Iris pigment epithelial cell (primary cell): ENCODE measurements at regions not wholly inside any gene's neighbourhood (a gene's known extent, or its start where the extent isn't known, plus 50 kb on each side); places are given as distances from the start of the nearest gene placed in this dataset.

Experiments used
- DNase-seq: peaks from one replicate; pipeline ENCODE4 v3.0.0-alpha.2; 2011; ENCODE audit warnings: low read depth

- no peak for DNase-seq
Measured at GRCh38 chr13:78334059-78334458, 269.3 kb downstream of the POU4F1 start.

GRCh38 chr13:78326633-78327032 is 276.7 kb downstream of the POU4F1 start:
- peak; percentile 14 for DNase-seq

- DNase-seq = no peak
Measured at GRCh38 chr13:78325585-78325984, 277.8 kb downstream of the POU4F1 start.

GRCh38 chr13:78323848-78324247 is 279.5 kb downstream of the POU4F1 start:
- peak; percentile 23 for DNase-seq

GRCh38 chr13:78323040-78323439 is 280.3 kb downstream of the POU4F1 start:
- peak; percentile 6 for DNase-seq

GRCh38 chr13:78319101-78319627 is 284.2 kb downstream of the POU4F1 start:
- no peak for DNase-seq

- no peak for DNase-seq
Measured at GRCh38 chr13:78317030-78317429, 286.3 kb downstream of the POU4F1 start.

- DNase-seq = no peak
Measured at GRCh38 chr13:78309497-78310180, 293.7 kb downstream of the POU4F1 start.

- no peak for DNase-seq
Measured at GRCh38 chr13:78306519-78307206, 296.7 kb downstream of the POU4F1 start.

- no peak for DNase-seq
Measured at GRCh38 chr13:78305171-78305570, 298.2 kb downstream of the POU4F1 start.

GRCh38 chr13:78299832-78300623 is 303.3 kb downstream of the POU4F1 start:
- no peak for DNase-seq

- peak; percentile 5 for DNase-seq
Measured at GRCh38 chr13:78298657-78299056, 304.7 kb downstream of the POU4F1 start.

GRCh38 chr13:78286748-78287147 is 316.6 kb downstream of the POU4F1 start:
- DNase-seq = no peak

- DNase-seq = no peak
Measured at GRCh38 chr13:78265098-78265497, 338.3 kb downstream of the POU4F1 start.

GRCh38 chr13:78258304-78258703 is 339.7 kb upstream of the EDNRB start:
- DNase-seq = no peak

GRCh38 chr13:78256484-78256883 is 337.9 kb upstream of the EDNRB start:
- DNase-seq = no peak

GRCh38 chr13:78254113-78254512 is 335.5 kb upstream of the EDNRB start:
- DNase-seq = no peak

- DNase-seq = no peak
Measured at GRCh38 chr13:78247362-78247761, 328.7 kb upstream of the EDNRB start.

- peak; percentile 33 for DNase-seq
Measured at GRCh38 chr13:78241278-78241919, 322.8 kb upstream of the EDNRB start.

GRCh38 chr13:78239714-78240113 is 321.1 kb upstream of the EDNRB start:
- DNase-seq = no peak

- no peak for DNase-seq
Measured at GRCh38 chr13:78238911-78239310, 320.3 kb upstream of the EDNRB start.

- DNase-seq = no peak
Measured at GRCh38 chr13:78228940-78229339, 310.3 kb upstream of the EDNRB start.
